Stimulated activated naive CD8-positive, alpha-beta T cell treated with anti-CD3 and anti-CD28 coated beads, Interleukin-15, amount 100 ng/mL, for 72 hours (primary cell): ENCODE measurements at regions not wholly inside any gene's neighbourhood (a gene's known extent, or its start where the extent isn't known, plus 50 kb on each side); places are given as distances from the start of the nearest gene placed in this dataset.

ENCODE experiments used
- ATAC-seq: fragments of 150-1000 bp; cut with Tn5 transposase; 2 replicates; pipeline ENCODE4 v1.10.0; 2021; ENCODE audit warnings: mild to moderate bottlenecking, moderate library complexity
- DNase-seq, 2 donors: peaks; one replicate each; pipeline ENCODE4 v3.0.0; 2021 to 2022
- H3K27ac Mint-ChIP-seq, 2 donors: one replicate each; pipeline ENCODE4 v1.8.0; 2022; ENCODE audit warnings: mild to moderate bottlenecking in 2 of 2, mixed read lengths in 2 of 2, moderate library complexity in 2 of 2
- H3K27me3 Mint-ChIP-seq: one replicate; pipeline ENCODE4 v1.8.0; 2022; ENCODE audit warnings: mixed read lengths
- H3K4me1 Mint-ChIP-seq: one replicate; pipeline ENCODE4 v1.8.0; 2022; ENCODE audit warnings: mild to moderate bottlenecking, mixed read lengths
- H3K4me3 Mint-ChIP-seq, 2 donors: one replicate each; pipeline ENCODE4 v1.8.0; 2022; ENCODE audit warnings: mild to moderate bottlenecking in 2 of 2, mixed read lengths in 2 of 2, moderate library complexity in 1 of 2
- H3K9me3 Mint-ChIP-seq, 2 donors: one replicate each; pipeline ENCODE4 v1.8.0; 2022; ENCODE audit warnings: mixed read lengths in 2 of 2

DNA sequence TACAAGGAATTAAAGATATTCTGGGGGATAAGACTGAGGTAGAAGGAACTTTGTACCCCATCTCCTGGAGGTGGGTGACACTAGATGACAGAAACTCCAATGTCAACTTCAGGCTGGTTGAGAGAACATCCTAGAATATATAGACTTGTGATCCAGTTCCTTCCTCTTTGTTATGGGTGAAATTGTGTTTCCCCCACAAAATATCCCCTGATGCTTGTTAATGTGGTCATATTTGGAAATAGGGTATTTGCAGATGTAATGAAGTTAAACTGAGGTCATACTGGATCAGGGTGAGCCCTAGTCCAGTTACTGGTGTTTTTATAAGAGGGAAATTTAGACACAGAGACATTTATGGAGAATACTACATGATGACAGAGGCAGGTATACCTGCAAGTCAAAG is 114.0 kb upstream of the NAMPT start:
- Mint-ChIP-seq H3K4me1 (peaks cover 6% of the 10 kb centered on the region), H3K4me3 (no peak overlapping the region), H3K27ac (no peak overlapping the region), H3K27me3 (peaks cover 86% of the 10 kb centered on the region), H3K9me3 (peaks cover 20 to 27% of the 10 kb centered on the region in 2 donors)
- no peak for ATAC-seq
- no peak for DNase-seq

- H3K4me3 Mint-ChIP-seq = no peak overlapping the region
- ATAC-seq (no peak), DNase-seq (no peak)
- peaks cover 14 to 20% of the 10 kb centered on the region in 2 donors for H3K9me3 Mint-ChIP-seq
- no peaks in the 10 kb centered on the region for H3K4me1 Mint-ChIP-seq
- H3K27me3 Mint-ChIP-seq = peaks cover 79% of the 10 kb centered on the region
- no peak overlapping the region for H3K27ac Mint-ChIP-seq
Measured at GRCh38 chr7:106397994-106398393, 113.2 kb upstream of the NAMPT start.

GRCh38 chr7:106394526-106394925 is 109.7 kb upstream of the NAMPT start:
- Mint-ChIP-seq H3K27me3 (peaks cover 57% of the 10 kb centered on the region), H3K4me3 (no peak overlapping the region)

GRCh38 chr7:106393564-106394251 is 108.9 kb upstream of the NAMPT start:
- Mint-ChIP-seq H3K4me3 (no peak overlapping the region), H3K27me3 (peaks cover 49% of the 10 kb centered on the region), H3K27ac (no peak overlapping the region), H3K4me1 (no peaks in the 10 kb centered on the region), H3K9me3 (peaks cover 8 to 13% of the 10 kb centered on the region in 2 donors)
- ATAC-seq (no peak), DNase-seq (no peak)

More at GRCh38 chr7:106394526-106394925, 109.7 kb upstream of the NAMPT start:
- no peak for DNase-seq
- ATAC-seq = no peak
- Mint-ChIP-seq H3K27ac (no peak overlapping the region), H3K4me1 (no peaks in the 10 kb centered on the region), H3K9me3 (peaks cover 11 to 17% of the 10 kb centered on the region in 2 donors)

GRCh38 chr7:106392590-106392989 is 107.8 kb upstream of the NAMPT start:
- no peak overlapping the region for H3K4me3 Mint-ChIP-seq
- peaks cover 38% of the 10 kb centered on the region for H3K27me3 Mint-ChIP-seq
- no peaks in the 10 kb centered on the region for H3K4me1 Mint-ChIP-seq
- no peak overlapping the region for H3K27ac Mint-ChIP-seq
- ATAC-seq (no peak), DNase-seq (no peak)
- peaks cover 0 to 13% of the 10 kb centered on the region in 2 donors for H3K9me3 Mint-ChIP-seq

- peaks cover 0 to 13% of the 10 kb centered on the region in 2 donors for H3K9me3 Mint-ChIP-seq
- DNase-seq (no peak), ATAC-seq (no peak)
- H3K27me3 Mint-ChIP-seq = peaks cover 33% of the 10 kb centered on the region
- H3K27ac Mint-ChIP-seq = no peak overlapping the region
- no peak overlapping the region for H3K4me3 Mint-ChIP-seq
- no peaks in the 10 kb centered on the region for H3K4me1 Mint-ChIP-seq
Measured at GRCh38 chr7:106392144-106392543, 107.4 kb upstream of the NAMPT start.

GRCh38 chr7:106386958-106387357 is 102.2 kb upstream of the NAMPT start:
- Mint-ChIP-seq H3K4me3 (no peak overlapping the region), H3K27me3 (peaks cover 19% of the 10 kb centered on the region), H3K27ac (no peak overlapping the region)

GRCh38 chr7:106384373-106384772 is 99.6 kb upstream of the NAMPT start:
- ATAC-seq (no peak), DNase-seq (no peak)
- H3K9me3 Mint-ChIP-seq = no peaks in the 10 kb centered on the region
- H3K27me3 Mint-ChIP-seq = peaks cover 30% of the 10 kb centered on the region
- peaks cover 6% of the 10 kb centered on the region for H3K4me1 Mint-ChIP-seq
- H3K4me3 Mint-ChIP-seq = no peak overlapping the region
- H3K27ac Mint-ChIP-seq = no peak overlapping the region

More at GRCh38 chr7:106386958-106387357, 102.2 kb upstream of the NAMPT start:
- H3K9me3 Mint-ChIP-seq = peaks cover 0 to 3% of the 10 kb centered on the region in 2 donors
- DNase-seq = no peak
- H3K4me1 Mint-ChIP-seq = no peaks in the 10 kb centered on the region
- no peak for ATAC-seq

GRCh38 chr7:106382929-106383328 is 98.1 kb upstream of the NAMPT start:
- H3K27ac Mint-ChIP-seq = no peak overlapping the region
- H3K4me3 Mint-ChIP-seq = no peak overlapping the region
- peaks cover 11% of the 10 kb centered on the region for H3K4me1 Mint-ChIP-seq
- ATAC-seq (no peak), DNase-seq (no peak)
- H3K27me3 Mint-ChIP-seq = peaks cover 30% of the 10 kb centered on the region
- no peaks in the 10 kb centered on the region for H3K9me3 Mint-ChIP-seq

- Mint-ChIP-seq H3K4me3 (no peak overlapping the region), H3K27me3 (peaks cover 30% of the 10 kb centered on the region), H3K9me3 (no peaks in the 10 kb centered on the region), H3K27ac (no peak overlapping the region), H3K4me1 (peaks cover 17% of the 10 kb centered on the region)
- ATAC-seq = no peak
- DNase-seq = no peak
Measured at GRCh38 chr7:106382129-106382528, 97.3 kb upstream of the NAMPT start.

GRCh38 chr7:106381252-106381651 is 96.5 kb upstream of the NAMPT start:
- H3K27me3 Mint-ChIP-seq = peaks cover 30% of the 10 kb centered on the region
- no peak overlapping the region for H3K27ac Mint-ChIP-seq
- H3K9me3 Mint-ChIP-seq = no peaks in the 10 kb centered on the region
- no peak for DNase-seq
- H3K4me1 Mint-ChIP-seq = peaks cover 17% of the 10 kb centered on the region
- no peak for ATAC-seq
- no peak overlapping the region for H3K4me3 Mint-ChIP-seq

GRCh38 chr7:106377847-106378361 is 93.1 kb upstream of the NAMPT start:
- DNase-seq = no peak
- peaks cover 17% of the 10 kb centered on the region for H3K4me1 Mint-ChIP-seq
- ATAC-seq = peak; percentile 58
- H3K9me3 Mint-ChIP-seq = no peaks in the 10 kb centered on the region
- no peak overlapping the region for H3K27ac Mint-ChIP-seq
- no peak overlapping the region for H3K4me3 Mint-ChIP-seq
- peaks cover 26% of the 10 kb centered on the region for H3K27me3 Mint-ChIP-seq

- Mint-ChIP-seq H3K4me3 (no peak overlapping the region), H3K27me3 (peaks cover 9% of the 10 kb centered on the region), H3K9me3 (no peaks in the 10 kb centered on the region), H3K4me1 (peaks cover 13% of the 10 kb centered on the region), H3K27ac (no peak overlapping the region)
- no peak for ATAC-seq
- no peak for DNase-seq
Measured at GRCh38 chr7:106376026-106376799, 91.4 kb upstream of the NAMPT start.

- Mint-ChIP-seq H3K27me3 (peaks cover 5% of the 10 kb centered on the region), H3K27ac (no peak overlapping the region), H3K4me1 (peaks cover 11% of the 10 kb centered on the region), H3K9me3 (no peaks in the 10 kb centered on the region), H3K4me3 (no peak overlapping the region)
- ATAC-seq = no peak
- DNase-seq = no peak
Measured at GRCh38 chr7:106375499-106375898, 90.7 kb upstream of the NAMPT start.

DNA sequence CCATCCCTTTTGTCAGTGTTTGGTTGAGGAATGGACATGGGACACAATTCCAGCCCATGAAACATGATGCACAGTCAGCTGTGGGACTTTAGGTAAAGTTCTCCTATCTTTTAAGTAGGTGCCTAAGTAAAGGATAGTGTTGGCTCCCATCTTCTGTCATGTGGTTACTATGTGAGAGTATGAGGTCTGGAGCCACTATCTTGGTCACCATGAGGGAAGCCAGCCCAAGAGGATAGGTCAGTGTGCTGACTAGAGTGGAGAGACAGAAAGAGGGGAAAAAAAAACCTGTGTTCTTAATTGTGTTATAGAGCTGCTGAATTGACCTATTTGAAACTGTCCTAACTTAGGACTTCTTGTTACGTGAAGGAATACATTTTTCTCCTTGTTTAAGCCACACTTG is 89.7 kb upstream of the NAMPT start:
- DNase-seq (no peak), ATAC-seq (no peak)
- Mint-ChIP-seq H3K27me3 (peaks cover 5% of the 10 kb centered on the region), H3K4me3 (no peak overlapping the region), H3K27ac (no peak overlapping the region), H3K4me1 (peaks cover 16% of the 10 kb centered on the region), H3K9me3 (no peaks in the 10 kb centered on the region)
